PC-9 (cell line): ENCODE measurements at regions not wholly inside any gene's neighbourhood (a gene's known extent, or its start where the extent isn't known, plus 50 kb on each side); places are given as distances from the start of the nearest gene placed in this dataset.

Experiments used
- BruUV-seq: library from RNA; stranded (reverse); fragments of 400-500 nt; replicated peaks from 2 replicates; lab custom pipeline; 2021; lab: Mats Ljungman, UMichigan
- CTCF ChIA-PET: fragments of 300-600 bp; sonication (Branson Sonifier 250); formaldehyde crosslinking; loops from one replicate; lab custom pipeline; 2022; ENCODE audit warnings: antibody characterized with exemption; lab: Charles Lee
- POLR2A ChIA-PET: fragments of 300-600 bp; sonication (Branson Sonifier 250); formaldehyde crosslinking; loops from one replicate; lab custom pipeline; 2022; ENCODE audit warnings: antibody characterized with exemption; ENCODE audit not compliant: unreplicated experiment; lab: Charles Lee
- DNase-seq, 2 experiments: peaks; one replicate each; pipeline versions ENCODE4 v3.0.0 to v3.0.0-alpha.2; 2015 to 2022; ENCODE audit warnings: mixed read lengths in 1 of 2
- H2AFZ ChIP-seq: fragments of 200-600 bp; sonication (generic); 2 replicates; pipeline ENCODE4 v1.8.1; 2017; ENCODE audit warnings: antibody characterized with exemption
- H3F3A ChIP-seq: fragments of 200-600 bp; sonication (generic); 2 replicates; pipeline ENCODE4 v1.8.1; 2017; ENCODE audit warnings: antibody characterized with exemption, mild to moderate bottlenecking, low read depth; ENCODE audit not compliant: insufficient read depth
- H3K27ac ChIP-seq: fragments of 200-600 bp; sonication (generic); 2 replicates; pipeline ENCODE4 v1.6.1; 2016; ENCODE audit warnings: mixed run types
- H3K27me3 ChIP-seq: fragments of 200-600 bp; sonication (generic); 2 replicates; pipeline ENCODE4 v1.6.1; 2016; ENCODE audit warnings: low read depth, mixed run types; ENCODE audit not compliant: insufficient read depth
- H3K36me3 ChIP-seq: fragments of 200-600 bp; sonication (generic); 2 replicates; pipeline ENCODE4 v1.6.1; 2016; ENCODE audit warnings: low read depth, mixed run types
- H3K4me1 ChIP-seq: fragments of 200-600 bp; sonication (generic); replicated peaks from 2 replicates; pipeline ENCODE4 v1.6.1; 2016; ENCODE audit warnings: mixed run types; ENCODE audit not compliant: insufficient read depth
- H3K4me2 ChIP-seq: fragments of 200-600 bp; sonication (generic); 2 replicates; pipeline ENCODE4 v1.6.1; 2017; ENCODE audit warnings: mixed run types
- H3K4me3 ChIP-seq: fragments of 200-600 bp; sonication (generic); 2 replicates; pipeline ENCODE4 v1.6.1; 2016; ENCODE audit warnings: mixed run types
- H3K79me2 ChIP-seq: fragments of 200-600 bp; sonication (generic); 2 replicates; pipeline ENCODE4 v1.6.1; 2017; ENCODE audit warnings: low read depth, mixed run types
- H3K9me2 ChIP-seq: fragments of 200-600 bp; sonication (generic); 2 replicates; pipeline ENCODE4 v1.8.1; 2017; ENCODE audit warnings: mild to moderate bottlenecking; ENCODE audit not compliant: insufficient read depth
- H3K9me3 ChIP-seq: fragments of 200-600 bp; sonication (generic); 2 replicates; pipeline ENCODE4 v1.8.1; 2016; ENCODE audit warnings: low read depth; ENCODE audit not compliant: insufficient read depth
- H4K20me1 ChIP-seq: fragments of 200-600 bp; sonication (generic); 2 replicates; pipeline ENCODE4 v1.8.1; 2017; ENCODE audit not compliant: insufficient read depth
- EZH2 ChIP-seq: fragments of 200-600 bp; sonication (generic); IDR thresholded peaks from 2 replicates; pipeline ENCODE4 v1.8.0; 2017; ENCODE audit warnings: antibody characterized with exemption, low read depth
- intact Hi-C: fragments of 100-400 bp; cut with micrococcal nuclease; formaldehyde crosslinking; loops from one replicate; pipeline ENCODE4 v1.10.0; 2022; ENCODE audit not compliant: unreplicated experiment
- TF ChIP-seq, protein P1 (sequence below): fragments of 200-600 bp; sonication (generic); conservative IDR thresholded peaks from 2 replicates; pipeline ENCODE4 v1.6.1; 2017; ENCODE audit warnings: mixed run types, antibody characterized with exemption, mild to moderate bottlenecking, moderate library complexity

DNA sequence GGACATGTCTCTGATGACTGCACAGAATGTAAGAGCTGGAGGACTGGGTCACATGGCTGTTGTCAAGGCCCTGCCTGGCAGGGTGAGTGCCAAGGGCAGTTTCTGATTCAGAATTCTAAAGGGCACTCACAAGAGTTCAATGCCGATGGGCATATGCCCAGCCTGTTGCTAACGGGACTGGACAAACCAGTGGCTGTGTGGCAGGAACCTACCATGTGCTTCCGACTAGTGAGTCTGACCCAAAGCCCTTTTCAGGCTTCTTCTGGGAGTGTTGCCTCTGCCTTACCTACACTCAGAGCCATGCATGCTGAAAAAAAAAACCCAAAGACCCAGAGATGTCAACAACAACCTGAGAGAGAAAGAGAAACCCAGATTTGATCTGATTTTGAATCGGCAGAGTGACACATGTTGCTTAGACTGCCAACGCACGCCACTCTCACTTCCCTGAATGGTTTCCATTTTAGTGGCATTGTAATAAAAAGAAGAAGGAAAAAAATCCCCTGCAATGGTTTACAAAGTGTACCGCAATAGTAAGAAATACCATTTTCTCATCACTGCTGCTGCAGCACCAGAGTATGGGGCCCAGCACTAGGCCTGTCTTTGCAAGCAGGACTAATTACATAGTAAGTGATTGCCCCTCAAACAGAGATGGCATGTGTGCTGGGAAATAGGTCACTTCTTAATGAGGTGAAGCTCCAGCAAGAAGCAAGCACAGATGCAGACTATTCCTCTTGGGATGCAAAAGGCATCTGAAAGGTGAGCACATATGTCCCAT is 194.3 kb downstream of the PALM2AKAP2 start:
- no TSS peak for BruUV-seq
- no peaks in the 10 kb centered on the region for H3K4me1 ChIP-seq
- no peaks in the 10 kb centered on the region for H3K36me3 ChIP-seq
- H4K20me1 ChIP-seq: no peaks in the 10 kb centered on the region; the same call in 1 of the 2 replicates
- intact Hi-C loops: no loop called here
- H2AFZ ChIP-seq: no peak overlapping the region
- no peaks in the 10 kb centered on the region for H3K79me2 ChIP-seq
- no peaks in the 10 kb centered on the region for H3K27me3 ChIP-seq
- no peaks in the 10 kb centered on the region for H3K9me2 ChIP-seq
- no peak for TF ChIP-seq EZH2
- TF ChIP-seq, protein P1, sequence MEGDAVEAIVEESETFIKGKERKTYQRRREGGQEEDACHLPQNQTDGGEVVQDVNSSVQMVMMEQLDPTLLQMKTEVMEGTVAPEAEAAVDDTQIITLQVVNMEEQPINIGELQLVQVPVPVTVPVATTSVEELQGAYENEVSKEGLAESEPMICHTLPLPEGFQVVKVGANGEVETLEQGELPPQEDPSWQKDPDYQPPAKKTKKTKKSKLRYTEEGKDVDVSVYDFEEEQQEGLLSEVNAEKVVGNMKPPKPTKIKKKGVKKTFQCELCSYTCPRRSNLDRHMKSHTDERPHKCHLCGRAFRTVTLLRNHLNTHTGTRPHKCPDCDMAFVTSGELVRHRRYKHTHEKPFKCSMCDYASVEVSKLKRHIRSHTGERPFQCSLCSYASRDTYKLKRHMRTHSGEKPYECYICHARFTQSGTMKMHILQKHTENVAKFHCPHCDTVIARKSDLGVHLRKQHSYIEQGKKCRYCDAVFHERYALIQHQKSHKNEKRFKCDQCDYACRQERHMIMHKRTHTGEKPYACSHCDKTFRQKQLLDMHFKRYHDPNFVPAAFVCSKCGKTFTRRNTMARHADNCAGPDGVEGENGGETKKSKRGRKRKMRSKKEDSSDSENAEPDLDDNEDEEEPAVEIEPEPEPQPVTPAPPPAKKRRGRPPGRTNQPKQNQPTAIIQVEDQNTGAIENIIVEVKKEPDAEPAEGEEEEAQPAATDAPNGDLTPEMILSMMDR: no peak
- H3F3A ChIP-seq: no peaks in the 10 kb centered on the region
- DNase-seq: no peak
- CTCF ChIA-PET: no interaction called here
- H3K4me2 ChIP-seq: no peak overlapping the region
- H3K4me3 ChIP-seq: no peak overlapping the region
- no peaks in the 10 kb centered on the region for H3K9me3 ChIP-seq
- no peak overlapping the region for H3K27ac ChIP-seq
- POLR2A ChIA-PET: no interaction called here

DNA sequence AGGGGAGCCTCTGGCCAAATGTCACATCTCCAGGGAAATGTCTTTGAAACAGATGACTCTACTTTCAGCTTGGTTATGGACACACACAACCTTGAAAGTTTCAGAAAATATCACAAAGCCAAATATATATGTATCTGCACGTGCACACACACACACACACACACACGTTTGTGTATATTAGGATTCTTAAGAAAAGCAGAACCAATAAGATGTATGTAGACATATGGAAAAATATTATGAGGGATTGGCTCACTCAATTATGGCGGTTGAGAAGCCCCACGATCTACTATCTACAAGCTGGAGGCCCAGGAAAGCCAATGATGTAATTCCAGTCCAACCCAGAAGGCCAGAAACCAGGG is 194.9 kb downstream of the PALM2AKAP2 start:
- DNase-seq: no peak
- H3K4me1 ChIP-seq: no peaks in the 10 kb centered on the region
- TF ChIP-seq, protein P1: no peak
- no peak for TF ChIP-seq EZH2
- H3F3A ChIP-seq: no peaks in the 10 kb centered on the region
- BruUV-seq: no TSS peak
- H3K79me2 ChIP-seq: no peaks in the 10 kb centered on the region
- no peaks in the 10 kb centered on the region for H3K27me3 ChIP-seq
- H2AFZ ChIP-seq: no peak overlapping the region
- POLR2A ChIA-PET: no interaction called here
- H3K4me2 ChIP-seq: no peak overlapping the region
- CTCF ChIA-PET: no interaction called here
- no peak overlapping the region for H3K4me3 ChIP-seq
- no peaks in the 10 kb centered on the region; the same call in 1 of the 2 replicates for H4K20me1 ChIP-seq
- no peaks in the 10 kb centered on the region for H3K9me2 ChIP-seq
- H3K36me3 ChIP-seq: no peaks in the 10 kb centered on the region
- intact Hi-C loops: no loop called here
- no peaks in the 10 kb centered on the region for H3K9me3 ChIP-seq
- H3K27ac ChIP-seq: no peak overlapping the region

DNA sequence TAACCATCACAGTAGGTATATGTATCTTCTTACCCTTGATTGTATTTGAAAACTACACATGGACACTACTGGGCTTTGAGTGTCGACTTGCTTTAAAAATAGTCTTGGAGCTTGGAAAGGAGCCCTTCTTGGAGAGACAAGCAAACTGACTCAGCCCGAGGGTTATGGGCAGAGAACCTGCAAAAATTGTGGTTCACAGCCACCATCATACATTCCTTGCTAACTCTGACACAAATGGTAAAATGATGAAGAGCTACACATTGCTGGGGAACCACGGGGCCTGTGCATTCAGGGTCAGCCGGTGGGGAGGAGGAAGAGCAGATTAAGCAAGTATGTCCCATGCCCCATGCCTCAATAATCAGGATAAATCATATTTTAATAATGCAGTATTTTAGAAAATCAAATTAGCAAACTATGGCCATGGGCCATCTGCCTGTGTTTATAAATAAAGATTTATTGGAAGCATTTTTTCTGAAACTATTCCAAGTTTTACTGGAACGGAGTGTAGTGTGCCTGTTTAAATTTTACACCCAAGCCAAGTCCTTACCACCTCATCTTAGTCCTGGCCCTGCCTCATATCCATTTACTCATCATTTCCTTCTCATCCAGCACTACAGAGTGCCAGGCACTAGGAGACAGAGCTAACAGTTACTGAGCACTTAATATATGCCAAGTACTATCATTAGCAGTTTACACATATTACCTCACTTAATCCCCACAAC is 195.7 kb downstream of the PALM2AKAP2 start:
- H3K36me3 ChIP-seq: no peaks in the 10 kb centered on the region
- H3K4me1 ChIP-seq: peaks cover 6% of the 10 kb centered on the region
- no peaks in the 10 kb centered on the region for H3K27me3 ChIP-seq
- no peak overlapping the region for H3K27ac ChIP-seq
- ChIA-PET POLR2A (no interaction called here), CTCF (no interaction called here)
- no peaks in the 10 kb centered on the region for H3K79me2 ChIP-seq
- TF ChIP-seq, protein P1: no peak
- no peak for TF ChIP-seq EZH2
- H3F3A ChIP-seq: peaks cover 3% of the 10 kb centered on the region; the same call in 1 of the 2 replicates
- H3K9me2 ChIP-seq: no peaks in the 10 kb centered on the region
- intact Hi-C loops: no loop called here
- H3K9me3 ChIP-seq: no peaks in the 10 kb centered on the region
- H3K4me3 ChIP-seq: no peak overlapping the region
- BruUV-seq: no TSS peak
- no peak for DNase-seq
- no peak overlapping the region for H2AFZ ChIP-seq
- no peaks in the 10 kb centered on the region; the same call in 1 of the 2 replicates for H4K20me1 ChIP-seq
- no peak overlapping the region for H3K4me2 ChIP-seq
